K562 (cell line): ENCODE measurements at regions not wholly inside any gene's neighbourhood (a gene's known extent, or its start where the extent isn't known, plus 50 kb on each side); places are given as distances from the start of the nearest gene placed in this dataset.

Source experiments
- ATAC-seq: fragments of 200-7000 bp; cut with Tn5 transposase; 3 replicates; pipeline ENCODE4 v1.9.1; 2020; ENCODE audit warnings: moderate library complexity
- BruUV-seq: library from RNA; stranded (reverse); fragments of 400-500 nt; replicated peaks from 2 replicates; lab custom pipeline; 2021; lab: Mats Ljungman, UMichigan
- CTCF ChIA-PET: fragments of 300-600 bp; formaldehyde crosslinking; extraction: SDS; loops from one replicate; lab custom pipeline; 2021; ENCODE audit warnings: low intra/inter-chr PET ratio; lab: Yijun Ruan, JAX
- POLR2A ChIA-PET: fragments of 300-600, 350-650 bp; sonication (Branson Sonifier 250); formaldehyde crosslinking; extraction: SDS; loops from one replicate; lab custom pipeline; 2021; ENCODE audit warnings: antibody characterized with exemption, inconsistent platforms; lab: Yijun Ruan, JAX
- DNase-seq, 4 experiments: peaks; one replicate each; pipeline versions ENCODE4 v3.0.0 to v3.0.0-alpha.2; 2011 to 2018; ENCODE audit warnings: low spot score in 3 of 4, mixed read lengths in 3 of 4; ENCODE audit errors: extremely low read depth in 1 of 4
- FAIRE-seq: peaks from 2 replicates; lab custom pipeline; 2011; peaks lifted over from hg19 to GRCh38; lab: Jason Lieb, UNC
- H2AFZ ChIP-seq: 2 replicates; pipeline ENCODE4 v1.6.0; 2011; ENCODE audit warnings: low read depth, low read length, control low read depth, inconsistent platforms
- H3K27ac ChIP-seq: fragments of 200-600 bp; 3 replicates; pipeline ENCODE4 v1.8.0; 2011; ENCODE audit warnings: low read depth, mild to moderate bottlenecking, control low read depth, inconsistent platforms, low read length, moderate library complexity, mixed read lengths; ENCODE audit errors: extremely low read depth
- H3K27me3 ChIP-seq, 2 experiments: fragments of 300-600 bp in 1 of 2; 2 replicates in 1 of 2; 3 replicates in 1 of 2; pipeline versions ENCODE4 v1.6.0 to v1.8.0; 2011; ENCODE audit warnings: inconsistent platforms in 2 of 2, low read length in 2 of 2, mild to moderate bottlenecking in 1 of 2, mixed read lengths in 1 of 2, moderate library complexity in 1 of 2; ENCODE audit not compliant: control insufficient read depth in 2 of 2, insufficient read depth in 2 of 2
- H3K36me3 ChIP-seq: fragments of 300-600 bp; 3 replicates; pipeline ENCODE4 v1.8.0; 2011; ENCODE audit warnings: mild to moderate bottlenecking, low read length, inconsistent platforms; ENCODE audit not compliant: control insufficient read depth, insufficient read depth
- H3K4me1 ChIP-seq, 2 experiments: fragments of 200-600 bp in 1 of 2; replicated peaks in 1 of 2; 2 replicates in 1 of 2; 3 replicates in 1 of 2; pipeline versions ENCODE4 v1.5.1 to v1.8.0; 2011; ENCODE audit warnings: inconsistent platforms in 2 of 2, low read length in 2 of 2, mild to moderate bottlenecking in 1 of 2, mixed read lengths in 1 of 2, moderate library complexity in 1 of 2; ENCODE audit not compliant: control insufficient read depth in 2 of 2, insufficient read depth in 2 of 2
- H3K4me2 ChIP-seq: 2 replicates; pipeline ENCODE4 v1.6.1; 2011; ENCODE audit warnings: low read length, control low read depth, inconsistent platforms, mixed read lengths; ENCODE audit not compliant: insufficient read depth
- H3K4me3 ChIP-seq: fragments of 200-600 bp; sonication (generic), shearing (Covaris generic); 2 replicates; pipeline ENCODE4 v1.5.1; 2016; ENCODE audit warnings: control low read depth, inconsistent platforms
- H3K79me2 ChIP-seq: fragments of 200-600 bp; 3 replicates; pipeline ENCODE4 v1.8.0; 2011; ENCODE audit warnings: low read length, inconsistent platforms; ENCODE audit not compliant: control insufficient read depth, insufficient read depth
- H3K9ac ChIP-seq, 2 experiments: 2 replicates each; pipeline versions ENCODE4 v1.6.0 to v1.6.1; 2011; ENCODE audit warnings: low read depth in 2 of 2, low read length in 2 of 2, control low read depth in 1 of 2, inconsistent platforms in 1 of 2, mild to moderate bottlenecking in 1 of 2, mixed read lengths in 1 of 2; ENCODE audit not compliant: insufficient read depth in 1 of 2
- H3K9me1 ChIP-seq: one replicate; pipeline ENCODE4 v1.6.0; 2011; ENCODE audit warnings: inconsistent platforms, mild to moderate bottlenecking, low read length, moderate library complexity; ENCODE audit not compliant: control insufficient read depth, insufficient read depth
- H3K9me3 ChIP-seq: replicated peaks from 2 replicates; pipeline ENCODE4 v1.5.1; 2011; ENCODE audit warnings: low read depth, low read length, inconsistent platforms; ENCODE audit not compliant: control insufficient read depth, insufficient read depth
- H4K20me1 ChIP-seq: replicated peaks from 2 replicates; pipeline ENCODE4 v1.6.1; 2011; ENCODE audit warnings: low read length, inconsistent platforms, mixed read lengths; ENCODE audit not compliant: control insufficient read depth, insufficient read depth
- ATF1 ChIP-seq, 2 experiments: fragments of 450-650 bp in 1 of 2; IDR thresholded peaks; 2 replicates each; pipeline ENCODE4 v1.6.1; 2016; ENCODE audit warnings: missing compliant biosample characterization in 1 of 2, missing genetic modification characterization in 1 of 2
- CREBBP ChIP-seq: IDR thresholded peaks from one replicate; pipeline ENCODE4 v1.6.1; 2012; ENCODE audit warnings: low read depth, mild to moderate bottlenecking, control low read depth, inconsistent platforms, low read length
- KAT2B ChIP-seq: IDR thresholded peaks from one replicate; pipeline ENCODE4 v1.6.1; 2012; ENCODE audit warnings: low read depth, mild to moderate bottlenecking, control low read depth, inconsistent platforms, low read length, moderate library complexity
- RBM25 ChIP-seq: fragments of 200-400 bp; formaldehyde crosslinking; IDR thresholded peaks from 2 replicates; pipeline ENCODE4 v1.6.1; 2018; ENCODE audit warnings: low read length, low read depth, moderate library complexity; ENCODE audit not compliant: severe bottlenecking
- SLC30A9 ChIP-seq: fragments of 250-450 bp; sonication (Bioruptor Pico); IDR thresholded peaks from 2 replicates; pipeline ENCODE4 v1.8.0; 2022; ENCODE audit warnings: mild to moderate bottlenecking, moderate library complexity
- SMC3 ChIP-seq: conservative IDR thresholded peaks from 2 replicates; pipeline ENCODE4 v1.6.1; 2011; ENCODE audit warnings: low read depth, low read length, improper control_type of control experiment; ENCODE audit not compliant: insufficient read depth
- STAT5A ChIP-seq: IDR thresholded peaks from 2 replicates; pipeline ENCODE4 v1.6.1; 2012; ENCODE audit warnings: low read length, inconsistent platforms, borderline replicate concordance
- ZNF347 ChIP-seq: fragments of 450-650 bp; formaldehyde crosslinking; IDR thresholded peaks from 2 replicates; pipeline ENCODE4 v1.4.0; 2020; ENCODE audit warnings: low read depth, mild to moderate bottlenecking, moderate library complexity
- ZNF41 ChIP-seq: fragments of 250-450 bp; sonication (Bioruptor Pico); conservative IDR thresholded peaks from 2 replicates; pipeline ENCODE4 v1.4.0; 2020; ENCODE audit warnings: mild to moderate bottlenecking
- ZNF584 ChIP-seq: fragments of 200-800 bp; sonication (Bioruptor generic); IDR thresholded peaks from 2 replicates; pipeline ENCODE4 v1.6.1; 2016; ENCODE audit warnings: low read depth, mild to moderate bottlenecking, missing genetic modification characterization, missing compliant biosample characterization
- ZNF668 ChIP-seq: fragments of 250-450 bp; sonication (Bioruptor Pico); IDR thresholded peaks from 2 replicates; pipeline ENCODE4 v1.8.0; 2022; ENCODE audit warnings: mild to moderate bottlenecking, inconsistent platforms
- ZNF830 ChIP-seq: fragments of 250-450 bp; sonication (Bioruptor Pico); IDR thresholded peaks from 2 replicates; pipeline ENCODE4 v1.5.0; 2021; ENCODE audit warnings: mild to moderate bottlenecking
- WGBS: fragments of 100-300 bp; shearing (Covaris generic); methylation state at CpG from one replicate; pipeline ENCODE4 v1.1.6; 2016; ENCODE audit warnings: low coverage, mixed read lengths; ENCODE audit not compliant: insufficient coverage; ENCODE audit errors: missing lambda C conversion rate; 5-methylcytosine and 5-hydroxymethylcytosine counted together
- in situ Hi-C: fragments of 300-500 bp; cut with MboI; formaldehyde crosslinking; loops from 4 replicates; pipeline ENCODE4 v1.15.0; 2018; ENCODE audit warnings: inconsistent platforms, mixed read lengths
- intact Hi-C: fragments of 100-400 bp; cut with micrococcal nuclease; formaldehyde crosslinking; loops from 2 replicates; pipeline ENCODE4 v1.14.2; 2022
- TF ChIP-seq, protein P1 (sequence below): fragments of 250-450 bp; sonication (Bioruptor Pico); IDR thresholded peaks from 2 replicates; pipeline ENCODE4 v1.9.0; 2021; ENCODE audit warnings: mild to moderate bottlenecking, inconsistent platforms
- TF ChIP-seq, protein P2 (sequence below): sonication (generic); formaldehyde crosslinking; IDR thresholded peaks from 2 replicates; pipeline ENCODE4 v1.8.1; 2023; ENCODE audit warnings: mild to moderate bottlenecking, missing genetic modification reagents
- TF ChIP-seq, protein P3 (sequence below): fragments of 450-650 bp; IDR thresholded peaks from 2 replicates; pipeline ENCODE4 v1.7.0; 2016; ENCODE audit warnings: borderline replicate concordance
- TF ChIP-seq, protein P4 (sequence below): fragments of 450-650 bp; formaldehyde crosslinking; IDR thresholded peaks from 2 replicates; pipeline ENCODE4 v1.4.0; 2020; ENCODE audit warnings: mild to moderate bottlenecking, moderate library complexity

DNA sequence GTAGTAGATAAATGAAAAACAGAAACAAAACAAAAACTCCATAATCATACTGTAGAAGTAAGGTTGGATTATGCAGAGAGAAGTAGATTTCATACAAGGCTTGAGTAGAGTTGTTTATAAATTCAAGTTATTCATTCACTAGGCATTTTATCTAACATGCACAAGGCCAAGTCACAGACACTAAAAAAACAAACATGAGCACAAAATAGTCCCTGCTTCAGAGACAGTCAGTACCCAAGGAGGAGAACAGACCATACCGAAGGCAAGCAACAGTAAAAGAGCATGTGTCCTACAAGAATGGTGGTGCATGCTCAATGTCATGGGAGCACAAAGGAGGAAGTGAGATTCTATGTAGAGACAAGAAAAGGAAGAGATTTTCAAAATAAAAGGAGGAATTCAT is 796.5 kb upstream of the LRRC4C start:
- Histone ChIP-seq H3K9ac (no peak overlapping the region), H3K27ac (no peak overlapping the region), H3K79me2 (no peaks in the 10 kb centered on the region), H2AFZ (no peak overlapping the region), H3K4me2 (no peak overlapping the region), H3K9me1 (no peaks in the 10 kb centered on the region), H3K4me1 (no peaks in the 10 kb centered on the region), H3K9me3 (no peaks in the 10 kb centered on the region; the same call in 1 of the 2 replicates), H4K20me1 (no peaks in the 10 kb centered on the region), H3K27me3 (no peaks in the 10 kb centered on the region), H3K4me3 (no peak overlapping the region), H3K36me3 (no peaks in the 10 kb centered on the region)
- ATAC-seq: no peak
- ChIA-PET CTCF (no interaction called here), POLR2A (no interaction called here)
- intact Hi-C loops: no loop called here
- BruUV-seq: no TSS peak
- in situ Hi-C loops: no loop called here
- WGBS: 15% methylated on average over 1 of the region's 1 CpG
- no peak for DNase-seq
- no peak for FAIRE-seq
- TF ChIP-seq ZNF584 (CRISPR knock-in tag): no peak
- TF ChIP-seq ZNF41: no peak
- no peak for TF ChIP-seq SMC3
- TF ChIP-seq, protein P1, sequence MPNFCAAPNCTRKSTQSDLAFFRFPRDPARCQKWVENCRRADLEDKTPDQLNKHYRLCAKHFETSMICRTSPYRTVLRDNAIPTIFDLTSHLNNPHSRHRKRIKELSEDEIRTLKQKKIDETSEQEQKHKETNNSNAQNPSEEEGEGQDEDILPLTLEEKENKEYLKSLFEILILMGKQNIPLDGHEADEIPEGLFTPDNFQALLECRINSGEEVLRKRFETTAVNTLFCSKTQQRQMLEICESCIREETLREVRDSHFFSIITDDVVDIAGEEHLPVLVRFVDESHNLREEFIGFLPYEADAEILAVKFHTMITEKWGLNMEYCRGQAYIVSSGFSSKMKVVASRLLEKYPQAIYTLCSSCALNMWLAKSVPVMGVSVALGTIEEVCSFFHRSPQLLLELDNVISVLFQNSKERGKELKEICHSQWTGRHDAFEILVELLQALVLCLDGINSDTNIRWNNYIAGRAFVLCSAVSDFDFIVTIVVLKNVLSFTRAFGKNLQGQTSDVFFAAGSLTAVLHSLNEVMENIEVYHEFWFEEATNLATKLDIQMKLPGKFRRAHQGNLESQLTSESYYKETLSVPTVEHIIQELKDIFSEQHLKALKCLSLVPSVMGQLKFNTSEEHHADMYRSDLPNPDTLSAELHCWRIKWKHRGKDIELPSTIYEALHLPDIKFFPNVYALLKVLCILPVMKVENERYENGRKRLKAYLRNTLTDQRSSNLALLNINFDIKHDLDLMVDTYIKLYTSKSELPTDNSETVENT (CRISPR knock-in tag): no peak
- TF ChIP-seq, protein P2, sequence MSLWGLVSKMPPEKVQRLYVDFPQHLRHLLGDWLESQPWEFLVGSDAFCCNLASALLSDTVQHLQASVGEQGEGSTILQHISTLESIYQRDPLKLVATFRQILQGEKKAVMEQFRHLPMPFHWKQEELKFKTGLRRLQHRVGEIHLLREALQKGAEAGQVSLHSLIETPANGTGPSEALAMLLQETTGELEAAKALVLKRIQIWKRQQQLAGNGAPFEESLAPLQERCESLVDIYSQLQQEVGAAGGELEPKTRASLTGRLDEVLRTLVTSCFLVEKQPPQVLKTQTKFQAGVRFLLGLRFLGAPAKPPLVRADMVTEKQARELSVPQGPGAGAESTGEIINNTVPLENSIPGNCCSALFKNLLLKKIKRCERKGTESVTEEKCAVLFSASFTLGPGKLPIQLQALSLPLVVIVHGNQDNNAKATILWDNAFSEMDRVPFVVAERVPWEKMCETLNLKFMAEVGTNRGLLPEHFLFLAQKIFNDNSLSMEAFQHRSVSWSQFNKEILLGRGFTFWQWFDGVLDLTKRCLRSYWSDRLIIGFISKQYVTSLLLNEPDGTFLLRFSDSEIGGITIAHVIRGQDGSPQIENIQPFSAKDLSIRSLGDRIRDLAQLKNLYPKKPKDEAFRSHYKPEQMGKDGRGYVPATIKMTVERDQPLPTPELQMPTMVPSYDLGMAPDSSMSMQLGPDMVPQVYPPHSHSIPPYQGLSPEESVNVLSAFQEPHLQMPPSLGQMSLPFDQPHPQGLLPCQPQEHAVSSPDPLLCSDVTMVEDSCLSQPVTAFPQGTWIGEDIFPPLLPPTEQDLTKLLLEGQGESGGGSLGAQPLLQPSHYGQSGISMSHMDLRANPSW (CRISPR knock-in tag): no peak
- TF ChIP-seq STAT5A: no peak
- TF ChIP-seq KAT2B: no peak
- no peak for TF ChIP-seq ATF1 (CRISPR knock-in tag; IDR thresholded peaks at IDR 0.05)
- TF ChIP-seq ATF1 (tag; IDR thresholded peaks at IDR 0.05): no peak
- no peak for TF ChIP-seq CREBBP
- TF ChIP-seq, protein P3, sequence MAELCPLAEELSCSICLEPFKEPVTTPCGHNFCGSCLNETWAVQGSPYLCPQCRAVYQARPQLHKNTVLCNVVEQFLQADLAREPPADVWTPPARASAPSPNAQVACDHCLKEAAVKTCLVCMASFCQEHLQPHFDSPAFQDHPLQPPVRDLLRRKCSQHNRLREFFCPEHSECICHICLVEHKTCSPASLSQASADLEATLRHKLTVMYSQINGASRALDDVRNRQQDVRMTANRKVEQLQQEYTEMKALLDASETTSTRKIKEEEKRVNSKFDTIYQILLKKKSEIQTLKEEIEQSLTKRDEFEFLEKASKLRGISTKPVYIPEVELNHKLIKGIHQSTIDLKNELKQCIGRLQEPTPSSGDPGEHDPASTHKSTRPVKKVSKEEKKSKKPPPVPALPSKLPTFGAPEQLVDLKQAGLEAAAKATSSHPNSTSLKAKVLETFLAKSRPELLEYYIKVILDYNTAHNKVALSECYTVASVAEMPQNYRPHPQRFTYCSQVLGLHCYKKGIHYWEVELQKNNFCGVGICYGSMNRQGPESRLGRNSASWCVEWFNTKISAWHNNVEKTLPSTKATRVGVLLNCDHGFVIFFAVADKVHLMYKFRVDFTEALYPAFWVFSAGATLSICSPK: no peak
- no peak for TF ChIP-seq ZNF668 (CRISPR knock-in tag)
- TF ChIP-seq, protein P4, sequence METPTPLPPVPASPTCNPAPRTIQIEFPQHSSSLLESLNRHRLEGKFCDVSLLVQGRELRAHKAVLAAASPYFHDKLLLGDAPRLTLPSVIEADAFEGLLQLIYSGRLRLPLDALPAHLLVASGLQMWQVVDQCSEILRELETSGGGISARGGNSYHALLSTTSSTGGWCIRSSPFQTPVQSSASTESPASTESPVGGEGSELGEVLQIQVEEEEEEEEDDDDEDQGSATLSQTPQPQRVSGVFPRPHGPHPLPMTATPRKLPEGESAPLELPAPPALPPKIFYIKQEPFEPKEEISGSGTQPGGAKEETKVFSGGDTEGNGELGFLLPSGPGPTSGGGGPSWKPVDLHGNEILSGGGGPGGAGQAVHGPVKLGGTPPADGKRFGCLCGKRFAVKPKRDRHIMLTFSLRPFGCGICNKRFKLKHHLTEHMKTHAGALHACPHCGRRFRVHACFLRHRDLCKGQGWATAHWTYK (CRISPR knock-in tag): no peak
- no peak for TF ChIP-seq ZNF347 (CRISPR knock-in tag)
- TF ChIP-seq ZNF830: no peak
- TF ChIP-seq RBM25: no peak
- no peak for TF ChIP-seq SLC30A9 (CRISPR knock-in tag)
